Liver (tissue), 8 donors: ENCODE measurements at regions not wholly inside any gene's neighbourhood (a gene's known extent, or its start where the extent isn't known, plus 50 kb on each side); places are given as distances from the start of the nearest gene placed in this dataset.

Source experiments
- DNase-seq: peaks from one replicate; pipeline ENCODE4 v3.0.0-alpha.2; 2017; ENCODE audit warnings: low spot score
- H3K27ac ChIP-seq, 2 donors: one replicate each; pipeline ENCODE4 v1.7.0; 2013; ENCODE audit warnings: inconsistent platforms in 2 of 2, low read length in 2 of 2, control low read depth in 1 of 2, low read depth in 1 of 2, mild to moderate bottlenecking in 1 of 2
- H3K27me3 ChIP-seq, 4 donors: one replicate each; pipeline versions ENCODE4 v1.6.1 to v1.7.0; 2013; ENCODE audit warnings: low read length in 3 of 4, inconsistent platforms in 1 of 4, mild to moderate bottlenecking in 1 of 4, moderate library complexity in 1 of 4; ENCODE audit not compliant: control insufficient read depth in 4 of 4, insufficient read depth in 4 of 4
- H3K36me3 ChIP-seq, 4 donors: one replicate each; pipeline versions ENCODE4 v1.6.1 to v1.7.0; 2013; ENCODE audit warnings: low read length in 3 of 4, mild to moderate bottlenecking in 3 of 4, low read depth in 1 of 4, moderate library complexity in 1 of 4; ENCODE audit not compliant: control insufficient read depth in 4 of 4, insufficient read depth in 3 of 4
- H3K4me1 ChIP-seq, 4 donors: one replicate each; pipeline versions ENCODE4 v1.6.1 to v1.7.0; 2013; ENCODE audit warnings: low read length in 3 of 4, mild to moderate bottlenecking in 3 of 4, moderate library complexity in 1 of 4; ENCODE audit not compliant: control insufficient read depth in 4 of 4, insufficient read depth in 4 of 4
- H3K4me3 ChIP-seq, 3 donors: one replicate each; pipeline versions ENCODE4 v1.6.1 to v1.7.0; 2013; ENCODE audit warnings: low read length in 3 of 3, control low read depth in 1 of 3, low read depth in 1 of 3, mild to moderate bottlenecking in 1 of 3
- H3K9ac ChIP-seq, 2 donors: one replicate each; pipeline ENCODE4 v1.7.0; 2013; ENCODE audit warnings: low read length in 2 of 2, mild to moderate bottlenecking in 2 of 2, moderate library complexity in 2 of 2, control low read depth in 1 of 2, low read depth in 1 of 2
- H3K9me3 ChIP-seq, 4 donors: one replicate each; pipeline versions ENCODE4 v1.6.1 to v1.7.0; 2013; ENCODE audit warnings: low read length in 3 of 4; ENCODE audit not compliant: control insufficient read depth in 4 of 4
- ATF3 ChIP-seq: IDR thresholded peaks from 2 replicates; pipeline ENCODE4 v1.6.1; 2016; ENCODE audit warnings: antibody characterized with exemption
- CTCF ChIP-seq: fragments of 150-350 bp; IDR thresholded peaks from 2 replicates; pipeline ENCODE4 v1.5.1; 2017; ENCODE audit warnings: improper control_type of control experiment, low read depth, low read length; ENCODE audit not compliant: missing input control
- EGR1 ChIP-seq, 2 donors: IDR thresholded peaks; 2 replicates each; pipeline ENCODE4 v1.6.1; 2016 to 2018; ENCODE audit warnings: antibody characterized with exemption in 2 of 2, low read depth in 2 of 2
- FOXA1 ChIP-seq: IDR thresholded peaks from 2 replicates; pipeline ENCODE4 v1.6.1; 2016; ENCODE audit warnings: antibody characterized with exemption
- FOXA2 ChIP-seq: IDR thresholded peaks from 2 replicates; pipeline ENCODE4 v1.6.1; 2016; ENCODE audit warnings: antibody characterized with exemption
- GABPA ChIP-seq, 2 donors: IDR thresholded peaks in 1 of 2; conservative IDR thresholded peaks in 1 of 2; 2 replicates each; pipeline ENCODE4 v1.6.1; 2016; ENCODE audit warnings: antibody characterized with exemption in 2 of 2, mild to moderate bottlenecking in 1 of 2, moderate library complexity in 1 of 2
- HNF4A ChIP-seq, 2 donors: conservative IDR thresholded peaks; 2 replicates each; pipeline ENCODE4 v1.6.1; 2016; ENCODE audit warnings: antibody characterized with exemption in 2 of 2, mild to moderate bottlenecking in 2 of 2
- HNF4G ChIP-seq: IDR thresholded peaks from 2 replicates; pipeline ENCODE4 v1.6.1; 2016; ENCODE audit warnings: antibody characterized with exemption
- JUND ChIP-seq, 2 donors: IDR thresholded peaks; 2 replicates each; pipeline ENCODE4 v1.6.1; 2016; ENCODE audit warnings: antibody characterized with exemption in 2 of 2
- MAX ChIP-seq: IDR thresholded peaks from 2 replicates; pipeline ENCODE4 v1.6.1; 2016; ENCODE audit warnings: antibody characterized with exemption
- NR2F2 ChIP-seq: IDR thresholded peaks from 2 replicates; pipeline ENCODE4 v1.6.1; 2016; ENCODE audit warnings: antibody characterized with exemption
- RAD21 ChIP-seq, 2 donors: IDR thresholded peaks; 2 replicates each; pipeline ENCODE4 v1.6.1; 2016; ENCODE audit warnings: antibody characterized with exemption in 2 of 2, mild to moderate bottlenecking in 2 of 2
- REST ChIP-seq: IDR thresholded peaks from 2 replicates; pipeline ENCODE4 v1.6.1; 2016; ENCODE audit warnings: antibody characterized with exemption, mild to moderate bottlenecking
- RXRA ChIP-seq, 2 donors: IDR thresholded peaks; 2 replicates each; pipeline ENCODE4 v1.6.1; 2017 to 2018; ENCODE audit warnings: antibody characterized with exemption in 2 of 2, mild to moderate bottlenecking in 1 of 2
- SP1 ChIP-seq: IDR thresholded peaks from 2 replicates; pipeline ENCODE4 v1.6.1; 2018; ENCODE audit warnings: antibody characterized with exemption, mild to moderate bottlenecking
- TAF1 ChIP-seq: conservative IDR thresholded peaks from 2 replicates; pipeline ENCODE4 v1.6.1; 2016; ENCODE audit warnings: antibody characterized with exemption, mild to moderate bottlenecking
- YY1 ChIP-seq: IDR thresholded peaks from 2 replicates; pipeline ENCODE4 v1.6.1; 2016; ENCODE audit warnings: antibody characterized with exemption, mild to moderate bottlenecking
- ZBTB33 ChIP-seq: IDR thresholded peaks from 2 replicates; pipeline ENCODE4 v1.6.1; 2016; ENCODE audit warnings: antibody characterized with exemption
- WGBS: extraction: QIAGEN DNeasy Blood & Tissue Kit; methylation state at CpG from one replicate; pipeline ENCODE4 v1.1.7; 2013; 5-methylcytosine and 5-hydroxymethylcytosine counted together
- donor health status: healthy.
- donor health status: healthy.
- donor health status: healthy.
- donor health status: healthy.
- donor health status: healthy.

GRCh38 chr16:85534536-85535351, 78.4 kb upstream of the GSE1 start:
- Histone ChIP-seq H3K4me3 (no peak overlapping the region), H3K36me3 (no peaks in the 10 kb centered on the region), H3K27me3 (no peaks in the 10 kb centered on the region), H3K4me1 (peaks cover 21 to 58% (median 44%) of the 10 kb centered on the region in 4 donors), H3K9me3 (no peaks in the 10 kb centered on the region), H3K27ac (peak overlapping the region; percentile 32 to 64), H3K9ac (peak overlapping the region in 1 of 2 donors; percentile 16)
- no peak for DNase-seq
- 72% methylated on average over 34 of the region's 34 CpGs for WGBS
- TF ChIP-seq NR2F2 (no peak), MAX (no peak), FOXA1 (no peak), FOXA2 (no peak), CTCF (no peak), GABPA (IDR thresholded peaks at IDR 0.05 in 1 of 2, conservative IDR thresholded peaks at IDR 0.05 in 1 of 2) (no peak), HNF4A (conservative IDR thresholded peaks at IDR 0.05) (no peak), SP1 (no peak), RAD21 (IDR thresholded peaks at IDR 0.05) (no peak), REST (no peak), EGR1 (IDR thresholded peaks at IDR 0.05; ENCODE audit: low read depth in 2 of 2) (no peak), ZBTB33 (no peak), JUND (IDR thresholded peaks at IDR 0.05) (no peak), HNF4G (no peak), RXRA (IDR thresholded peaks at IDR 0.05) (no peak), TAF1 (no peak), ATF3 (no peak), YY1 (no peak)
